OCI-LY3 (cell line): ENCODE measurements at regions not wholly inside any gene's neighbourhood (a gene's known extent, or its start where the extent isn't known, plus 50 kb on each side); places are given as distances from the start of the nearest gene placed in this dataset.

Source experiments
- H2AFZ ChIP-seq: fragments of 200-600, 300-600 bp; shearing (Covaris generic); 2 replicates; pipeline ENCODE4 v1.6.0; 2014; ENCODE audit warnings: antibody characterized with exemption, low read depth, low read length
- H3K27ac ChIP-seq: fragments of 200-600, 300-600 bp; sonication (generic); 2 replicates; pipeline ENCODE4 v1.5.1; 2014; ENCODE audit warnings: mild to moderate bottlenecking, low read length, moderate library complexity, mixed read lengths
- H3K27me3 ChIP-seq: fragments of 200-600, 300-600 bp; sonication (generic); 2 replicates; pipeline ENCODE4 v1.6.1; 2014; ENCODE audit warnings: low read depth, low read length, mixed read lengths
- H3K36me3 ChIP-seq: fragments of 200-600, 300-600 bp; sonication (generic); replicated peaks from 2 replicates; pipeline ENCODE3; 2014; ENCODE audit warnings: low read depth, low read length, mixed read lengths
- H3K4me1 ChIP-seq: fragments of 300-600, 200-600 bp; sonication (generic); 2 replicates; pipeline ENCODE4 v1.6.1; 2014; ENCODE audit warnings: low read length, mixed read lengths
- H3K4me2 ChIP-seq: fragments of 200-600, 300-600 bp; sonication (generic); 2 replicates; pipeline ENCODE4 v1.6.1; 2014; ENCODE audit warnings: low read length, mixed read lengths
- H3K4me3 ChIP-seq: fragments of 300-600, 200-600 bp; sonication (generic); 2 replicates; pipeline ENCODE4 v1.5.1; 2014; ENCODE audit warnings: antibody characterized with exemption, mild to moderate bottlenecking, low read length, moderate library complexity
- H3K79me2 ChIP-seq: fragments of 300-600, 200-600 bp; shearing (Covaris generic); 2 replicates; pipeline ENCODE4 v1.6.1; 2014; ENCODE audit warnings: mild to moderate bottlenecking, low read length, mixed read lengths
- H3K9ac ChIP-seq: fragments of 300-600, 200-600 bp; shearing (Covaris generic); 2 replicates; pipeline ENCODE4 v1.6.0; 2014; ENCODE audit warnings: mild to moderate bottlenecking, low read length, moderate library complexity
- H3K9me3 ChIP-seq: fragments of 200-600, 300-600 bp; shearing (Covaris generic); 2 replicates; pipeline ENCODE4 v1.6.1; 2014; ENCODE audit warnings: low read length, mixed read lengths; ENCODE audit not compliant: insufficient read depth
- H4K20me1 ChIP-seq: fragments of 200-600, 300-600 bp; sonication (generic); 2 replicates; pipeline ENCODE4 v1.6.1; 2016; ENCODE audit warnings: low read length, mixed read lengths; ENCODE audit not compliant: insufficient read depth
- EZH2phosphoT487 ChIP-seq: fragments of 200-600 bp; shearing (Covaris generic); IDR thresholded peaks from 2 replicates; pipeline ENCODE4 v1.6.1; 2018; ENCODE audit warnings: antibody characterized with exemption, mixed run types, low read depth
- TF ChIP-seq, protein P1 (sequence below): fragments of 200-600, 300-600 bp; sonication (generic); IDR thresholded peaks from 2 replicates; pipeline ENCODE4 v1.5.1; 2014; ENCODE audit warnings: antibody characterized with exemption, low read length, low read depth

GRCh38 chr1:65503427-65503826 lies 83.0 kb downstream of the LEPR start:
- TF ChIP-seq, protein P1, sequence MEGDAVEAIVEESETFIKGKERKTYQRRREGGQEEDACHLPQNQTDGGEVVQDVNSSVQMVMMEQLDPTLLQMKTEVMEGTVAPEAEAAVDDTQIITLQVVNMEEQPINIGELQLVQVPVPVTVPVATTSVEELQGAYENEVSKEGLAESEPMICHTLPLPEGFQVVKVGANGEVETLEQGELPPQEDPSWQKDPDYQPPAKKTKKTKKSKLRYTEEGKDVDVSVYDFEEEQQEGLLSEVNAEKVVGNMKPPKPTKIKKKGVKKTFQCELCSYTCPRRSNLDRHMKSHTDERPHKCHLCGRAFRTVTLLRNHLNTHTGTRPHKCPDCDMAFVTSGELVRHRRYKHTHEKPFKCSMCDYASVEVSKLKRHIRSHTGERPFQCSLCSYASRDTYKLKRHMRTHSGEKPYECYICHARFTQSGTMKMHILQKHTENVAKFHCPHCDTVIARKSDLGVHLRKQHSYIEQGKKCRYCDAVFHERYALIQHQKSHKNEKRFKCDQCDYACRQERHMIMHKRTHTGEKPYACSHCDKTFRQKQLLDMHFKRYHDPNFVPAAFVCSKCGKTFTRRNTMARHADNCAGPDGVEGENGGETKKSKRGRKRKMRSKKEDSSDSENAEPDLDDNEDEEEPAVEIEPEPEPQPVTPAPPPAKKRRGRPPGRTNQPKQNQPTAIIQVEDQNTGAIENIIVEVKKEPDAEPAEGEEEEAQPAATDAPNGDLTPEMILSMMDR: no peak
- no peak for TF ChIP-seq EZH2phosphoT487
- Histone ChIP-seq H3K27me3 (no peaks in the 10 kb centered on the region), H3K27ac (no peak overlapping the region)

GRCh38 chr1:65504263-65504662 lies 83.8 kb downstream of the LEPR start:
- H3K4me2 ChIP-seq: no peak overlapping the region
- no peaks in the 10 kb centered on the region for H3K9me3 ChIP-seq
- no peak overlapping the region for H3K9ac ChIP-seq
- no peaks in the 10 kb centered on the region for H3K36me3 ChIP-seq
- no peaks in the 10 kb centered on the region for H4K20me1 ChIP-seq
- no peaks in the 10 kb centered on the region for H3K27me3 ChIP-seq
- no peaks in the 10 kb centered on the region for H3K4me1 ChIP-seq
- no peaks in the 10 kb centered on the region for H3K79me2 ChIP-seq
- no peak overlapping the region for H3K27ac ChIP-seq
- no peak overlapping the region for H2AFZ ChIP-seq
- no peak overlapping the region for H3K4me3 ChIP-seq
- TF ChIP-seq, protein P1: no peak
- no peak for TF ChIP-seq EZH2phosphoT487

More at GRCh38 chr1:65503427-65503826, 83.0 kb downstream of the LEPR start:
- H3K79me2 ChIP-seq: no peaks in the 10 kb centered on the region
- no peaks in the 10 kb centered on the region for H3K36me3 ChIP-seq
- H3K9ac ChIP-seq: no peak overlapping the region
- no peak overlapping the region for H3K4me2 ChIP-seq
- no peaks in the 10 kb centered on the region for H4K20me1 ChIP-seq
- H3K4me3 ChIP-seq: no peak overlapping the region
- no peak overlapping the region for H2AFZ ChIP-seq
- H3K4me1 ChIP-seq: no peaks in the 10 kb centered on the region
- H3K9me3 ChIP-seq: no peaks in the 10 kb centered on the region

GRCh38 chr1:65505547-65506300 lies 85.3 kb downstream of the LEPR start:
- Histone ChIP-seq H3K27ac (no peak overlapping the region), H3K4me3 (no peak overlapping the region), H3K27me3 (no peaks in the 10 kb centered on the region), H2AFZ (no peak overlapping the region), H3K9ac (no peak overlapping the region), H4K20me1 (no peaks in the 10 kb centered on the region), H3K4me1 (no peaks in the 10 kb centered on the region), H3K4me2 (no peak overlapping the region), H3K79me2 (no peaks in the 10 kb centered on the region), H3K9me3 (no peaks in the 10 kb centered on the region), H3K36me3 (no peaks in the 10 kb centered on the region)
- TF ChIP-seq, protein P1: no peak
- TF ChIP-seq EZH2phosphoT487: no peak

DNA sequence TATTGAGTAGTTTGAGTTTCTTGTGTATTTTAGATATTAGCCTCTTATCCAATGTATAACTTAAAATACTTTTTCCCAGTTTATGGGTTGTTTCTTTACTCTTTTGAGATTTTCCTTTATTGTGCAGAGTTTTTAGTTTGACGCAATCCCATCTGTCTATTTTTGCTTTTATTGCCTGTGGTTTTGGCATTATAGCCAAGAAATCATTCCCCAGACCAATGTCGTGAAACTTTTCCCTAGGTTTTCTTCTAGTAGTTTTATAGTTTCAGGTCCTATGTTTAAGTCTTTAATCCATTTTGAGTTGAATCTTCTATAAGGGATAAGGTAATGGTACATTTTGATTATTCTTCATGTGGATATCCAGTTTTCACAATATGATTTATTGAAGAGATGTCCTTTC lies 87.6 kb downstream of the LEPR start:
- Histone ChIP-seq H3K4me3 (no peak overlapping the region), H3K36me3 (no peaks in the 10 kb centered on the region), H3K9ac (no peak overlapping the region), H3K4me2 (no peak overlapping the region), H3K4me1 (no peaks in the 10 kb centered on the region), H3K79me2 (no peaks in the 10 kb centered on the region), H3K9me3 (no peaks in the 10 kb centered on the region), H4K20me1 (no peaks in the 10 kb centered on the region), H3K27me3 (no peaks in the 10 kb centered on the region), H2AFZ (no peak overlapping the region), H3K27ac (no peak overlapping the region)
- TF ChIP-seq, protein P1: no peak
- no peak for TF ChIP-seq EZH2phosphoT487
